ENCODE measurements at regions not wholly inside any gene's neighbourhood (a gene's known extent, or its start where the extent isn't known, plus 50 kb on each side); places are given as distances from the start of the nearest gene placed in this dataset.
A peak's percentile ranks its signal among the peaks of the same experiment; 100 is the strongest.
"Not testable (repeated sequence)": the region's sequence is repeated elsewhere in the genome, so short reads cannot be mapped to it uniquely, and the experiment has no call there.

- H3K4me3 Mint-ChIP-seq: no peak overlapping the region
- no peaks in the 10 kb centered on the region for H3K9me3 Mint-ChIP-seq
- no peaks in the 10 kb centered on the region for H3K27me3 Mint-ChIP-seq
- H3K4me1 Mint-ChIP-seq: peaks cover 4% of the 10 kb centered on the region
- H3K36me3 Mint-ChIP-seq: no peaks in the 10 kb centered on the region
- no peak overlapping the region for H3K27ac Mint-ChIP-seq
These were observed 180.7 kb upstream of the LMCD1 start for GRCh38 chr3:8320711-8321458.

GRCh38 chr3:8324747-8325146, 176.9 kb upstream of the LMCD1 start:
- H3K27ac Mint-ChIP-seq: no peak overlapping the region

GRCh38 chr3:8325306-8325705, 176.3 kb upstream of the LMCD1 start:
- no peaks in the 10 kb centered on the region for H3K36me3 Mint-ChIP-seq
- peaks cover 21% of the 10 kb centered on the region for H3K4me1 Mint-ChIP-seq
- H3K9me3 Mint-ChIP-seq: no peaks in the 10 kb centered on the region
- no peaks in the 10 kb centered on the region for H3K27me3 Mint-ChIP-seq
- no peak overlapping the region for H3K27ac Mint-ChIP-seq
- no peak overlapping the region for H3K4me3 Mint-ChIP-seq

More at GRCh38 chr3:8324747-8325146, 176.9 kb upstream of the LMCD1 start:
- H3K27me3 Mint-ChIP-seq: no peaks in the 10 kb centered on the region
- no peak overlapping the region for H3K4me3 Mint-ChIP-seq
- H3K9me3 Mint-ChIP-seq: no peaks in the 10 kb centered on the region
- H3K4me1 Mint-ChIP-seq: peaks cover 19% of the 10 kb centered on the region
- H3K36me3 Mint-ChIP-seq: no peaks in the 10 kb centered on the region

GRCh38 chr3:8325833-8326232, 175.8 kb upstream of the LMCD1 start:
- not testable (repeated sequence) for H3K27ac Mint-ChIP-seq

DNA sequence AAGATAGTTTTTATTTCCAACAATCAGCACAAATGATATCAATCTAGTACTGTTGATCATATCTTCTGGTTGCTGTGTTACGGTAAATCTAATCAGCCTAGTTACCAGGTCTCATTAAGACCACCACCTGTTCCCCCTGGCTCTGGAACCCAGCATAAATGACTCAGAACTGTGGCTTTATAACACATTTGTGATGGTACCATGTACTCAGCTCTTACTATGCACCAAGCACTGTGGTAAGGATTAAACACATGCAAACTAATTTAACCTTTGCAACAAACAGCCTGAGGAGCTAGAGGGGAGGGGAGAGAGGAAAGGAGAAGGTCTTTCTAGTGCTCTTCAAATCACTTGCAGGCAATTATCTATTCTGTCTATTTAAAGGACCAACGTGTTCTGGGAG, 173.9 kb upstream of the LMCD1 start:
- no peaks in the 10 kb centered on the region for H3K36me3 Mint-ChIP-seq
- H3K27me3 Mint-ChIP-seq: no peaks in the 10 kb centered on the region
- peaks cover 21% of the 10 kb centered on the region for H3K4me1 Mint-ChIP-seq
- no peaks in the 10 kb centered on the region for H3K9me3 Mint-ChIP-seq
- no peak overlapping the region for H3K27ac Mint-ChIP-seq
- no peak overlapping the region for H3K4me3 Mint-ChIP-seq

More at GRCh38 chr3:8325833-8326232, 175.8 kb upstream of the LMCD1 start:
- H3K9me3 Mint-ChIP-seq, H3K27me3 Mint-ChIP-seq, H3K4me3 Mint-ChIP-seq, H3K36me3 Mint-ChIP-seq: not testable (repeated sequence)
- peaks cover 21% of the 10 kb centered on the region for H3K4me1 Mint-ChIP-seq

- no peak overlapping the region for H3K27ac Mint-ChIP-seq
- H3K27me3 Mint-ChIP-seq: no peaks in the 10 kb centered on the region
- no peaks in the 10 kb centered on the region for H3K36me3 Mint-ChIP-seq
- peaks cover 21% of the 10 kb centered on the region for H3K4me1 Mint-ChIP-seq
- no peak overlapping the region for H3K4me3 Mint-ChIP-seq
- no peaks in the 10 kb centered on the region for H3K9me3 Mint-ChIP-seq
These were observed 172.7 kb upstream of the LMCD1 start for GRCh38 chr3:8328967-8329366.

DNA sequence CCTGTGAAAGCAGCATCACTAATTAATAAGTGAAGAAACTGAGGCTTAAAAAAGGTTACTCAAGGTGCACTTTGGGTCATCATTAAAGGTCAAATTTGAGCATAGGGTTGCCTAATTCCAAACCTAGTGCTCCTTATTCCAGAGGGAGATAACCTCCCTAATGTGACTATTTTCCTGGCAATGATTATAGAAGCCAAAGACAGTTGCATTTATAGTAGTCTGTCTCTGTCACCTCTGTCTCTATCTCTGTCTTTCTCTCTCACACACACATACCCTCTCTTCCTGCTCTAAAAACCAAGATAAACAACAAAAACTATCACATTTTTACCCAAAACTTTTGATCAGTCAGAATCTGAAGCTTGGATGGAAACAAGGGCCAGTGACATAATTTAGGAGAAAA, 172.0 kb upstream of the LMCD1 start:
- Mint-ChIP-seq H3K27ac (no peak overlapping the region), H3K9me3 (no peaks in the 10 kb centered on the region), H3K36me3 (no peaks in the 10 kb centered on the region), H3K4me3 (no peak overlapping the region), H3K4me1 (peaks cover 21% of the 10 kb centered on the region), H3K27me3 (no peaks in the 10 kb centered on the region)

DNA sequence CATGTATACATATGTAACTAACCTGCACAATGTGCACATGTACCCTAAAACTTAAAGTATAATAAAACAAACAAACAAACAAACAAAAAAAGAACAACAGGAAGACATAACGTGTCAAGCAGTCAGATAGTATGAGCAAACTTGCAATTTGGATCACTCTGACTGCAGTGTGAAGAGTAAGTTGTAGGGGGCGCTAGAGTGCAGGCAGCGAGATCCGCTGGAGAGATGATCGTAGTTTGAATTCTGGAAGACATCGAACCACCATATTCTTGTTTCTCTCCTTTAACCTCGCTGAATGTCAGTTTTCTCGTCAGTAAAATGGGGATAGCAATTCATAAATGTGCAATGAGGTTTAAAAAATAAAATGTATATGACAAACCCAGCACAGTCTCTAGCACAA, 165.2 kb upstream of the LMCD1 start:
- no peaks in the 10 kb centered on the region for H3K36me3 Mint-ChIP-seq
- H3K4me3 Mint-ChIP-seq: no peak overlapping the region
- no peak overlapping the region for H3K27ac Mint-ChIP-seq
- no peaks in the 10 kb centered on the region for H3K27me3 Mint-ChIP-seq
- H3K9me3 Mint-ChIP-seq: no peaks in the 10 kb centered on the region
- H3K4me1 Mint-ChIP-seq: no peaks in the 10 kb centered on the region

- no peak overlapping the region for H3K27ac Mint-ChIP-seq
These were observed 163.2 kb upstream of the LMCD1 start for GRCh38 chr3:8338424-8338823.

GRCh38 chr3:8341821-8342247, 159.8 kb upstream of the LMCD1 start:
- H3K27me3 Mint-ChIP-seq: no peaks in the 10 kb centered on the region
- H3K4me3 Mint-ChIP-seq: no peak overlapping the region
- H3K27ac Mint-ChIP-seq: no peak overlapping the region
- H3K36me3 Mint-ChIP-seq: peaks cover 10% of the 10 kb centered on the region
- no peaks in the 10 kb centered on the region for H3K4me1 Mint-ChIP-seq
- peaks cover 13% of the 10 kb centered on the region for H3K9me3 Mint-ChIP-seq

More at GRCh38 chr3:8338424-8338823, 163.2 kb upstream of the LMCD1 start:
- H3K27me3 Mint-ChIP-seq: no peaks in the 10 kb centered on the region
- no peak overlapping the region for H3K4me3 Mint-ChIP-seq
- H3K9me3 Mint-ChIP-seq: no peaks in the 10 kb centered on the region
- H3K4me1 Mint-ChIP-seq: no peaks in the 10 kb centered on the region
- H3K36me3 Mint-ChIP-seq: no peaks in the 10 kb centered on the region

- Mint-ChIP-seq H3K27ac (no peak overlapping the region), H3K36me3 (peaks cover 10% of the 10 kb centered on the region), H3K9me3 (peaks cover 13% of the 10 kb centered on the region), H3K27me3 (no peaks in the 10 kb centered on the region), H3K4me1 (no peaks in the 10 kb centered on the region), H3K4me3 (no peak overlapping the region)
These were observed 158.6 kb upstream of the LMCD1 start for GRCh38 chr3:8343058-8343457.

GRCh38 chr3:8345398-8345797, 156.2 kb upstream of the LMCD1 start:
- H3K27me3 Mint-ChIP-seq: no peaks in the 10 kb centered on the region
- H3K9me3 Mint-ChIP-seq: peaks cover 13% of the 10 kb centered on the region
- peaks cover 11% of the 10 kb centered on the region for H3K36me3 Mint-ChIP-seq
- H3K4me3 Mint-ChIP-seq: no peak overlapping the region
- peak overlapping the region; percentile 59 for H3K27ac Mint-ChIP-seq
- no peaks in the 10 kb centered on the region for H3K4me1 Mint-ChIP-seq

DNA sequence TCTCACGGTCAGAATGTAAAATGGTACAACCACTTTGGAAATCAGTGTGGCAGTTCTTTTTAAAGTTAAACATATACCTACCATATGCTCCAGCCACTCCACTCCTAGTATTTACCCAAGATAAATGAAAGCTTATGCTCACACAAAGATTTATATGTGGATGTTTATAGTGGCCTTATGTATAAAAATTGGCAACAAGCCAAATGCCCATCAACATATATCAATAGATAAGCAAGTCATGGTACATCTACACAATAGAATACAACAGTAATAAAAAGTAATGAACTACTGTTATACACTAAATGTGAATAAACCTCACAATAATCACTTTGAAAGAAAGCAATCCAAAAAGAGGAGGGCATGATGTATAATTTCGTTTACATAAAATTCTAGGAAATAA, 153.5 kb upstream of the LMCD1 start:
- no peak overlapping the region for H3K4me3 Mint-ChIP-seq
- H3K4me1 Mint-ChIP-seq: peaks cover 9% of the 10 kb centered on the region
- H3K9me3 Mint-ChIP-seq: peaks cover 13% of the 10 kb centered on the region
- H3K27ac Mint-ChIP-seq: no peak overlapping the region
- H3K36me3 Mint-ChIP-seq: peaks cover 12% of the 10 kb centered on the region
- no peaks in the 10 kb centered on the region for H3K27me3 Mint-ChIP-seq

DNA sequence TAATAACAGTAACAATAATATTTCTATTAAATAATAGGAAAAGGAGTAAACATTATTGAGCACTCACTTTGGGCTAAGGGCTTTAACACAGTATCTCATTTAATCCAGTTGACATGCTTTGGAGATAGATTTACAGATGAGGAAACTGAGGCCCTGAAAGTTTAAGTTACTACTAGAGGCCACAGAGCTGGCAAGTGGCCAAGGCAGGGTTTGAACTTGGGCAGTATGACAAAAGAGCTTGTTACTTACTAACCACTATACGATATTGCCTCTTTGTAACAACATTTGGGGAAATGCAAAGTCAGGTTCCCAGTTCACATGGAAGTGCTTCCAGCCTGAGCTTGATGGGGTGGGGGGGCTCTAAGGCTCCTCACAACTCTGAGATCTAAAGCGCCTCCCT, 149.1 kb upstream of the LMCD1 start:
- no peaks in the 10 kb centered on the region for H3K27me3 Mint-ChIP-seq
- H3K9me3 Mint-ChIP-seq: no peaks in the 10 kb centered on the region
- H3K27ac Mint-ChIP-seq: no peak overlapping the region
- peaks cover 47% of the 10 kb centered on the region for H3K4me1 Mint-ChIP-seq
- no peak overlapping the region for H3K4me3 Mint-ChIP-seq
- peaks cover 3% of the 10 kb centered on the region for H3K36me3 Mint-ChIP-seq

GRCh38 chr3:8353364-8353763, 148.3 kb upstream of the LMCD1 start:
- H3K27me3 Mint-ChIP-seq: no peaks in the 10 kb centered on the region
- H3K4me1 Mint-ChIP-seq: peaks cover 56% of the 10 kb centered on the region
- peaks cover 4% of the 10 kb centered on the region for H3K36me3 Mint-ChIP-seq
- no peak overlapping the region for H3K27ac Mint-ChIP-seq
- H3K4me3 Mint-ChIP-seq: no peak overlapping the region
- H3K9me3 Mint-ChIP-seq: peaks cover 6% of the 10 kb centered on the region

GRCh38 chr3:8355346-8355745, 146.3 kb upstream of the LMCD1 start:
- Mint-ChIP-seq H3K27ac (no peak overlapping the region), H3K4me3 (no peak overlapping the region), H3K27me3 (no peaks in the 10 kb centered on the region), H3K36me3 (peaks cover 6% of the 10 kb centered on the region), H3K9me3 (peaks cover 6% of the 10 kb centered on the region), H3K4me1 (peaks cover 70% of the 10 kb centered on the region)

GRCh38 chr3:8356066-8356465, 145.6 kb upstream of the LMCD1 start:
- not testable (repeated sequence) for H3K36me3 Mint-ChIP-seq, H3K27me3 Mint-ChIP-seq
- Mint-ChIP-seq H3K9me3 (peaks cover 11% of the 10 kb centered on the region), H3K27ac (peak overlapping the region; percentile 10), H3K4me3 (peak overlapping the region; percentile 19), H3K4me1 (peaks cover 70% of the 10 kb centered on the region)

Measured in activated naive CD4-positive, alpha-beta T cell treated with anti-CD3 and anti-CD28 coated beads, Interleukin-2, amount 50 U/mL, for 24 hours (primary cell).